DOHH2 (cell line): ENCODE measurements at regions not wholly inside any gene's neighbourhood (a gene's known extent, or its start where the extent isn't known, plus 50 kb on each side); places are given as distances from the start of the nearest gene placed in this dataset.

ENCODE experiments used
- CTCF ChIP-seq: fragments of 200-600 bp; sonication (generic); IDR thresholded peaks from one replicate; pipeline ENCODE4 v1.5.1; 2014; ENCODE audit warnings: antibody characterized with exemption, mild to moderate bottlenecking, low read depth, low read length; ENCODE audit not compliant: poor library complexity, severe bottlenecking
- EZH2phosphoT487 ChIP-seq: fragments of 200-600 bp; sonication (generic); IDR thresholded peaks from 2 replicates; pipeline ENCODE4 v1.6.1; 2017; ENCODE audit warnings: borderline replicate concordance, mild to moderate bottlenecking, antibody characterized with exemption, low read length, moderate library complexity, mixed read lengths

GRCh38 chr17:22233382-22233781 is 541.1 kb downstream of the KCNJ18 start:
- TF ChIP-seq EZH2phosphoT487 (no peak), CTCF (no peak)
